HG02981 (cell line): ENCODE measurements at regions not wholly inside any gene's neighbourhood (a gene's known extent, or its start where the extent isn't known, plus 50 kb on each side); places are given as distances from the start of the nearest gene placed in this dataset.

Experiments used
- ATAC-seq: cut with Tn5 transposase; IDR thresholded peaks from one replicate; pipeline ENCODE4 v1.9.1; 2021; ENCODE audit warnings: mild to moderate bottlenecking, moderate library complexity; ENCODE audit not compliant: unreplicated experiment

GRCh38 chr3:98969295-98969694, 67.8 kb upstream of the DCBLD2 start:
- no peak for ATAC-seq

DNA sequence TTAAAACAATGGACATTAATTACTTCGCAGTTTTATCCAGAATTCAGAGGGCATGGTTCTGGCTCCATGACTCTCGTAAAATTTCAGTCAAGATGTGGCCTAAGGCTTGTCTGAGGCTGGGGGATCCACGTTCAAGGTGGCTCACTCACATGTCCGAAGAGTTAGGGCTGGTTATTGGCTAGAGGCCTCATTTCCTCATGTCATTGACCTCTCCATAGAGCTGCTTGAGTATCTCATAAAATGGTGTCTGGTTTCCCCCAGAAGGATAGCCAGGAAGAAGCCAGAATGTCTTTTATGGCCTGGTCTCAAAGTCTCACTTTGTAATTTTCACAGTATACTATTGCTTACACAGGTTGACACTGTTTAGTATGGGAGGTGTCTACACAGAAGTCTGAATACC, 67.3 kb upstream of the DCBLD2 start:
- ATAC-seq: no peak

DNA sequence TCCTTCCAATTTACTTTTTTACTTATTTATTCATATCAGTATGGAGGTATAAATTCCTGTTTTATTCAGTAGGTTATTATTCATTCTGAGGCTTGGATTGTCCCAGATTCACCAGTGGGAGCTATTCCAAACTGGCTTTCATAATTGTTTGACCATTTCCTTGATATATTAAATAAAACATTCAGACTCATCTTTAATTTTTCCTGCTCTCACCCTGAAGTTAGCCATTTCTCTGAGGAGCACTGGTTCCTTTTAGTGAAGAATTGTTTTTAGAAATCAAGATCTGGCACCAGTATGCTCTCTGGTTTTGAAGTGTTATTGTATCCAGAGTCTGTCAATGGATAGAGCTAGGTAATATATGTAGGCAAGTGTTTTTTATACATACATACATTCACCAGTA, 66.9 kb upstream of the DCBLD2 start:
- no peak for ATAC-seq

GRCh38 chr3:98967758-98968157, 66.3 kb upstream of the DCBLD2 start:
- ATAC-seq: no peak

- ATAC-seq: no peak
These were observed 65.5 kb upstream of the DCBLD2 start for GRCh38 chr3:98966862-98967546.

DNA sequence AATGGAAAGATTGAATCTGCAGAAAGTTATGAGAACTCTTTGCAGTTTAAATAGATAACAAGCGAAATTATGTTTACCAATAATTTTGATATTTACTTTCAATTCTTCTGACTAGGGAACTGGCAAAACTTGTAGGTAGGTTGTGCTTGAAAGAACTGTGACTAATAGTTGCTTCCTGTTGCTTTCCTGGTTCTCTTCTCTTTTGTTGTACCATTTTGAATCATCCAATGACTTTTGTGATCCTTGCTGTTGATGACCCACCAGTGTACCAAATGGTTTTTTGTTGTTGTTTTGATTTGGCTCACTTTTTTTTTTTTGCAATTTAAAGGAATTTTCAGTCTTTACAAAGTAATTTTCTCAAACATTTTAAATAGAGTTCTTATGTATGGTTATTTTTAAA, 64.9 kb upstream of the DCBLD2 start:
- no peak for ATAC-seq

DNA sequence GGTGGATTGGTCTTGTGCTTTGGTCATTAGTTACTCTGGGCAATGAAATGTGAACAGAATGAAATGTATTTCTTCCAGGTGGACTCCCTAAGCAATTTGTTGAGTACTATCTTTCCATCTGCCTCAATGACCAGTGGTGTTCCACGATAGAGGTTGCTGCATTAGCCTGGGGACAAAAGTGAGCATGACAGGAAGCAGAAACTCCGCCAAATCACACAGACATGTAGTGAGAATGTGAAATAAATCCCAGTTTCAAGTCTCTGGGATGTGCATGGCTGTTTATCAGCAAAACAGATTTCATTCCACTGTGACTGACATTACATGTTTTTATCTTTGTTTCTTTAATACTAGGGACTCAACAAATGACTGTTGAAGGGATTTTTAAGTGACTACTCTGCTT, 63.3 kb upstream of the DCBLD2 start:
- ATAC-seq: no peak

DNA sequence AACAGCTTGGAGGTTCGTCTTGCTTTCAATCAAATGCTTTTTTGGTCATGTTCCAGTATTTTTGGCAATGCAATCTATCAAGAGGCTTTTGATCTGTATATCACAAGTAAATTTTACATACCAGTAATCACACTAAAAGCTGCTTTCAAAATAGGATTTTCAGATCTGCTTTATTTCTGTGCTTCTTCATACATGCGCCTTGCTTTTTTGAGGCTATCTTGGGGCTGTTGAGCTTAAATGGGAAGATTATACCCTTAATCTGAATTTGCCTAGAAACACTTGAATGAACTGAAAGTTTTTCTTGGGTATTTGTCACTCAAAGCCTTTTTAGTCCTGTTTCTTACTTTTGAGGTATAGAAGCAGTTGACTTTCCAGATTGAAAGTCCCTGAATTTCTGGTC, 62.1 kb upstream of the DCBLD2 start:
- ATAC-seq: no peak

DNA sequence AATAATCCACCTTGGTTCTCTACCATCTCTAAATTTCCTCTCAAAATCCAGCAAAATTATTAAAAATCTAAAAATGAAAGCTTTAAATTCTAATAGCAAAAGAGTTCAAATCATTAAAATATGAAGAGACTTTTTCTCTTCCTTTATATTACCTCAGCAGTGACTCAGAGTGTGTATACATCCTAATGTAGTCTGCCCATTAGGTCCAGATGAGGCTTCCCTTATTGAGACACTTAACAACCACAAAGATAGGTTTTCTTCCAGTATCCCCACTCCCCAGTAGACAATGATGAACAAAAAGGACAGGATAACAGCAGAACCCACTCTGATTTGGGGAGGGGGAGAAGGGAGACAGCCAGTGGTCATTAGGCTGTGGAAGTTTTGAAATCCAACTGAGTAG, 61.5 kb upstream of the DCBLD2 start:
- ATAC-seq: no peak

DNA sequence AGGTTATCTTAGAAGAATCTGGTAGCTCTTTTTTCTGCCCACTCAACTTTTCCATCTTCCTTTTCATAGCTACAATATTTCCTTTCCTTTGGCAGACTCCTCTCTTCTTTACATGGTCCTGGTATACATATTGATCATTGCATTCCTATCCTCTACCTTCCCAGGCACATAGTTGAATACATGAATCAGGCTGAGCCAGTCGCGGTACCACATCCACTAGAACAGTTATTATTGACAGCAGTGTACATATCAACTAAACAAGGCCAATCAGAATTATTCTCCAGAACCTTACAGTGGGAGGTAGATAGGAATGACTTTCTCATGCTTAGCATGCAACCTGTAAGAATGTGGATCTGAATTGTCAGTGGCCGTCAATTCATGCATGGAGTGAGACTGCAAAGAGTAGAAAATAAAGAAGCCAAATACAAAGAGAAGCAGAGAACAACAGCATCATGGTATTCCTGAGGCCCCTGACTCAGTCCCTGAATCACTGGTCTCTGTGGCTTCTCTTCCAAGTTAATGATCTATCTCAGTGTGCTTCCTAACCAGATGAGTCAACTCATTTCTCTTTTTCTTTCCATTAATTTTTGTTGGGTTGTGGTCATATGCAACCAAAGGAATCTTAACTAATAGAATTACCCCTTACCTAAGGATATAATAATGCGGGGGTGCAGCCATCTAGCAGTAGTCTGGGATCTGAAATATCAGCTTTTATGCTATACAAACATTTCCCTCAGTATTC, 60.9 kb upstream of the DCBLD2 start:
- ATAC-seq: no peak

- no peak for ATAC-seq
These were observed 60.0 kb upstream of the DCBLD2 start for GRCh38 chr3:98961161-98962155.

DNA sequence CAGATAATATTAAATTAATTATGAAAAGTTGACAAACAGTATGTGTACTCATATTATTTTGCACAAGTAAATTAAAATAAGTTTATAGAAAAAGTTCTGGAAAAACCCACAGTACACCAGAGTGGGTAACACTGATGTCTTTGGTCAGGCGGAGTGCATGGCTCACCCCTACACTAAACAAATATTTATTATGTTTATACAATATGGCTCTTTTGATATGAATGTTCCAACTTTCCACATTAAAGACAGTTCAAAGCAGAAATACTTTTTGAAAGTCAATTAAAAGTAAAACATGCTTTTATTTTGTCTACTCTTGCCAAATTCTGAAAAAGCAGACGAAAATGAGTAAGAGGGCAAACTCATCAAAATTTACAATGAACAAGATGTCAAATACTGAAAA, 56.2 kb upstream of the DCBLD2 start:
- no peak for ATAC-seq

DNA sequence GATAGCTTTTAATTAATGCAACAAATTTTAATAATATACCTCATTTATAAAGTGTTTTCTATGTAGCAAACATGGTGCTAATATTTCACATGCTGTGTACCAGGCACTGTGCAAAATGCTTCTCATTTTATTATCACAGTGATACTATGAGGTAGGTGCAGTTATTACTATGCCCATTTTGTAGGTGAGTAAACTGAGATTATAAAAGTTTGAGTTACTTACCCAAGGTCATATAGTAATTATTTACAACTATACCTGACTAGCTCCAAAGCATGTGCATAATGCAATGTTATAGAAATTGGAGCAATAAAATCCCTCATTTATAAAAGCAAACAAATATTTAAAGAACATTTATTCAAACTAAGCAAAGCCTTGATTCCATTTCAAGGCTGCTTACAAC, 54.5 kb upstream of the DCBLD2 start:
- no peak for ATAC-seq

DNA sequence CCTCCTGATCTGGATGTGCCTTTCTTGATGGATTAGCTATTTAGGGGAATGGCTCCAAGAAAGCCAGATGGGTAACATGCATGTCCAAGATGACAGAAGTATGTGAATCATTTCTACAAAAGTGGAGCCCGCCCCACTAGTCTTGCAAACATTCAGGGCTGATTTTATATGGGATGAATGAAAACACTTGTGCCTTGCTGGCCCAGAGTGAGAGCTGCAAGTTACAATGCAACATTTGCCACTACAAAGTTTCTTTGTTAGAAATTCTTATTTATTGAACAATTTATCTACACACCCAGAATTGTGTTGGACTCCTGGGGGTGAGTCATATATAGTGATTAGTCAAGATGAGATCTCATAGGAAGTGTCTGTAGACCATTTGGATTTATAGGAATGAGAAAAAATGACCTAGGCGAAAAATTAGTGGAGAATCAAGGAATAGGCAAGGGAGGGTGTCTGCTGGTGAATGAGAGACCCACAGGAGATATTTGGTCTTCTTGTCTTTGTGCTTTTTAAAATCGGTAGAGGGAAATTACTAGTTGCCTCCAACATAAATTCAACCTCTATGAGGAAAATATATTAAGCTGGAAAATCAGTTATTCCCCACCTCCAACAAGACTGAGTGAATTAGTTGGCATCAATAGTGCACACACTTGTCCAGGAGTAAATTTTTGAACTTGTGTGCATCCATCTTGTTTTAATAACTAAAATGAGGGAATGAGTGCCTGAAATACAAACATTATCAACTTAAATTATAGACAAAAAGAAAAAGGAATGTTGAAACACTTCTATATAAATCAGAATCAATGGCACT, 53.5 kb upstream of the DCBLD2 start:
- no peak for ATAC-seq

GRCh38 chr3:98954242-98954641, 52.7 kb upstream of the DCBLD2 start:
- no peak for ATAC-seq

GRCh38 chr3:98952404-98952803, 50.9 kb upstream of the DCBLD2 start:
- ATAC-seq: no peak
